ENCODE measurements at regions not wholly inside any gene's neighbourhood (a gene's known extent, or its start where the extent isn't known, plus 50 kb on each side); places are given as distances from the start of the nearest gene placed in this dataset.
A peak's percentile ranks its signal among the peaks of the same experiment; 100 is the strongest.

GRCh38 chr1:29852248-29852647 lies 615.9 kb downstream of the PTPRU start:
- POLR2A ChIA-PET: no interaction called here
- no peak for ATAC-seq

GRCh38 chr1:29851691-29852090 lies 615.4 kb downstream of the PTPRU start:
- peak in 1 of 2 experiments; percentile 39 for DNase-seq (ENCODE audit: low read depth in 1 of 2, low spot score in 1 of 2)
- no peak for FAIRE-seq
- Histone ChIP-seq H3K27ac (no peak overlapping the region), H3K4me1 (no peaks in the 10 kb centered on the region), H3K4me2 (no peak overlapping the region), H3K4me3 (no peak overlapping the region), H3K9me3 (no peaks in the 10 kb centered on the region)
- ATAC-seq: peak in 1 of 2 experiments; percentile 36; a peak in 2 of 6 replicates
- WGBS (ENCODE audit: missing lambda C conversion rate): 18% methylated on average over 10 of the region's 11 CpGs
- POLR2A ChIA-PET: no interaction called here
- CTCF ChIA-PET: interaction anchor here (0.6 kb wide), 1 partner anchor 349 kb away, joined by 4 read pairs; no protein-coding TSS in a partner anchor
- TF ChIP-seq ZNF302 (CRISPR knock-in tag; IDR thresholded peaks at IDR 0.05): no peak
- no peak for TF ChIP-seq TFCP2L1 (CRISPR knock-in tag; IDR thresholded peaks at IDR 0.05)
- no peak for TF ChIP-seq REST (IDR thresholded peaks at IDR 0.05)
- no peak for TF ChIP-seq JUN (IDR thresholded peaks at IDR 0.05)
- no peak for TF ChIP-seq CEBPB (IDR thresholded peaks at IDR 0.05)
- no peak for TF ChIP-seq RNF2 (IDR thresholded peaks at IDR 0.05; ENCODE audit: borderline replicate concordance, low read depth)
- TF ChIP-seq HOXB13 (CRISPR knock-in tag; IDR thresholded peaks at IDR 0.05; ENCODE audit: low read depth): no peak
- no peak for TF ChIP-seq SREBF2 (IDR thresholded peaks at IDR 0.05)
- TF ChIP-seq HOXA7 (CRISPR knock-in tag; IDR thresholded peaks at IDR 0.05): no peak

More at GRCh38 chr1:29852248-29852647, 615.9 kb downstream of the PTPRU start:
- 86% methylated on average over 4 of the region's 9 CpGs for WGBS (ENCODE audit: missing lambda C conversion rate)
- no peak for FAIRE-seq
- Histone ChIP-seq H3K4me2 (no peak overlapping the region), H3K4me3 (no peak overlapping the region), H3K4me1 (no peaks in the 10 kb centered on the region), H3K9me3 (no peaks in the 10 kb centered on the region), H3K27ac (no peak overlapping the region)
- CTCF ChIA-PET: no interaction called here
- no peak for TF ChIP-seq BCL3 (IDR thresholded peaks at IDR 0.05)
- no peak for TF ChIP-seq KDM1A (IDR thresholded peaks at IDR 0.05; ENCODE audit: low read depth)
- no peak for TF ChIP-seq CHD4 (IDR thresholded peaks at IDR 0.05; ENCODE audit: borderline replicate concordance)
- TF ChIP-seq KDM5A (IDR thresholded peaks at IDR 0.05): no peak
- no peak for TF ChIP-seq MAFK (IDR thresholded peaks at IDR 0.05; ENCODE audit: partially characterized antibody)
- TF ChIP-seq EHF (CRISPR knock-in tag; IDR thresholded peaks at IDR 0.05): no peak
- no peak for TF ChIP-seq JUN (IDR thresholded peaks at IDR 0.05)
- TF ChIP-seq FOSB (CRISPR knock-in tag; IDR thresholded peaks at IDR 0.05): no peak
- no peak for TF ChIP-seq HDAC2 (IDR thresholded peaks at IDR 0.05)
- TF ChIP-seq REST (IDR thresholded peaks at IDR 0.05): no peak
- no peak for TF ChIP-seq ELK1 (IDR thresholded peaks at IDR 0.05; ENCODE audit: low read depth, low read length)
- TF ChIP-seq MYC (IDR thresholded peaks at IDR 0.05; ENCODE audit: borderline replicate concordance, low read length): no peak
- no peak for TF ChIP-seq POLR2AphosphoS2 (conservative IDR thresholded peaks at IDR 0.05; ENCODE audit: low read length)
- TF ChIP-seq POLR2A (IDR thresholded peaks at IDR 0.05; ENCODE audit: low read length): no peak
- no peak for TF ChIP-seq CEBPB (IDR thresholded peaks at IDR 0.05)
- TF ChIP-seq RAD21 (conservative IDR thresholded peaks at IDR 0.05 in 1 of 2, IDR thresholded peaks at IDR 0.05 in 1 of 2): no peak
- no peak for TF ChIP-seq RCOR1 (IDR thresholded peaks at IDR 0.05; ENCODE audit: low read depth, low read length)
- TF ChIP-seq EP300 (IDR thresholded peaks at IDR 0.05): no peak
- TF ChIP-seq MAX (IDR thresholded peaks at IDR 0.05): no peak
- no peak for DNase-seq (ENCODE audit: low read depth in 1 of 2, low spot score in 1 of 2)
